Fibroblast of skin of right quadriceps (primary cell): ENCODE measurements at regions not wholly inside any gene's neighbourhood (a gene's known extent, or its start where the extent isn't known, plus 50 kb on each side); places are given as distances from the start of the nearest gene placed in this dataset.
A peak's percentile ranks its signal among the peaks of the same experiment; 100 is the strongest.

ENCODE experiments used
- DNase-seq: peaks from one replicate; pipeline ENCODE4 v3.0.0-alpha.2; 2013

DNA sequence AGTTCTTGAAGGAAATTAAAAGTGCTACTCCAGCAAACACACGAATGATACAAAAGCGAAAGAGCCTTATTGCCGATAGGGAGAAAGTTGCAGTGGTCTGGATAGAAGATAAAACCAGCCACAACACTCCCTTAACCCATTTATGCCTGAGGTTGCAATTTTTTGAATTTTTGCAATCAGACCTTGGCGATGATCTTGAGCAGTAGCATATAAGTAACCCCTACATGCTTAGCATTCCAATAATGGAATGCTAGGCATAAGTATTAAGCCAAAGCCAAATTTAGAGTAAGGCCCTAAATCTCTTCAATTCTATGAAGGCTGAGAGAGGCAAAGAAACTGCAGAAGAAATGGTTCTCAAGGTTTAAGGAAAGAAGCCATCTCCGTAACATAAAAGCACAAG, 153.5 kb downstream of the SLC28A3 start:
- DNase-seq: peak; percentile 57

DNA sequence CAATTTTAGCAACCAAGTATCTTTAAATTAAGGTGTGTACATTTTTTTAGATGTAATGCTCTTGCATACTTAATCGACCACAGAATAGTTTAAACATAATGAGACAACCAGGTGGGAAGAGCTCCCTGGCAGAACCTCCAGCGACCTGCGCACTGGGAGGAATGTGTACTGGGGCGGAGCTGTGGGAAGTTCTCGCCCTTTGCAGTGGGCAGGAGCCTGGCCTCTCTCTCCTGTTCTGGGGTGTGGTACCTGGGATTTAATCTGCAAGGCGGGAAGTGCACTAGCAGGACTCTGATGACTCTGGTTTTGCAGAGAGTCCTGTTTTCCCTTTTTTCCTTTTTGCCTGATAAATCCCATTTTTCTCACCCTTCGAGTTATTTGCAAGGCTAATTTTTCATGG, 150.7 kb downstream of the SLC28A3 start:
- DNase-seq: no peak

DNA sequence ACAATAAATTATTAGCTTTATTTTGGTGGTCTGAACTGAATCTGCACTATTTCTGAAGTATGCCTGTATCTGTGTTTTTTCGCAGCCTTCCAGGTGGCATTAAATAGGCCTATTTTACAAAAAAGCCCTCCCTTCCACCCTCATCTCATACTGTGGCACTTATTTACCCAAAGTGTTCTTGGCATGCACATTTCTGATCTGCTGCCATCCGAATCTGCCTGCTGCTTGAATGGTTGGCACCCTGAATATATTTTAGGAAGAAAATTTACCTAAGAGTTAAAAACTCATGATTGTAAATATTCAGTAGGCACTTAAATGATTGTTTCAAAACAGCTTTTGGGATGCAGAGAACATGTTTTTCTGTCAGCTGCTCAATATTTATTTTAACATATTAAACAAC, 150.1 kb downstream of the SLC28A3 start:
- no peak for DNase-seq

DNA sequence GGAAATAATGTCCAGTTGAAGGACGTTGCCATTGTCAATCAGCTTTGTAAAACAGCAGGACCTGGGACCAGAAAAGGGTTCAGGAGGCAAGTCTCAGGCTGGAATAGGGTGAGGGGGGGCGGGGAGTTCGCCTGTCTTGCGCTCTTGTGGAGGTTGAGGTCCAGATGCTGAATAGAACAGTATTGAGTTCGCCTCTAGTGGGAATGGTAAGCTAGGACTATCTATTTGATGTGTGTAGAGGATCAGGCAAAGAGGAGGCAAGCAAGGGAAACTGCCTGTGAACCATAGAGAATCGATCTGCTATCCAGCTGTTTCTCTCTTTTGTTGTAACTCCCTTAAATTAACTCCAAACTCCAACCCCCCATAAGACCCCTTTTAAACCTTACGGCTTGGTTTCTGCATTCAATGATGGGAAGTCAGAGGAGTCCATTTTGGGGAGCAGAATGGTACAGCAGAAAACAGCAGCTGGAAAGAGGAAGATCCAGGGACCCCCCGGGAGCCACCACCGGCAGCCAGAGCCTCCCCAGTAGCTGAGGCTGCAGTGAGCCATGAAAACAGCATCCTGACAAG, 133.7 kb downstream of the SLC28A3 start:
- DNase-seq: no peak

- DNase-seq: peak; percentile 18
Measured at GRCh38 chr9:84207491-84207951, 133.0 kb downstream of the SLC28A3 start.

DNA sequence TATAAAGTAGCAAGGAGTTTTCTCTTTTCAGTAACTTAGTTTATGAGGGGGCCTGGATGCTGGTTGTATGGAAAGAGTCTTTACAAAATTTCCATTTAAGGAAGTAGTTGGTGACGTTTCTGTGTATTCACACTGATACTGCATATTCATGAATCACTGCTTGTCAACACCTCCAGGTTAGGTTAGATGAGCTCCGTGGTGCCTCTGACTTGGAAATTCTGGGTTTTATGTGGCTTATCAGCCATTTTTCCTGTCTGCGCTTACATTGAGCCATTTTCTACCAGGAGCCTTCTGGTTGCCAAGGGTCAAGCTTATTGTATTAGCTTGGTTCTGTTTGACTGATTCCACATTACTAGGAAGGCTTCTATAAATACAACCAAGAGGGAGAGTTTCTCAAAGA, 128.3 kb downstream of the SLC28A3 start:
- DNase-seq: peak; percentile 22

GRCh38 chr9:84212982-84213381, 127.6 kb downstream of the SLC28A3 start:
- no peak for DNase-seq

DNA sequence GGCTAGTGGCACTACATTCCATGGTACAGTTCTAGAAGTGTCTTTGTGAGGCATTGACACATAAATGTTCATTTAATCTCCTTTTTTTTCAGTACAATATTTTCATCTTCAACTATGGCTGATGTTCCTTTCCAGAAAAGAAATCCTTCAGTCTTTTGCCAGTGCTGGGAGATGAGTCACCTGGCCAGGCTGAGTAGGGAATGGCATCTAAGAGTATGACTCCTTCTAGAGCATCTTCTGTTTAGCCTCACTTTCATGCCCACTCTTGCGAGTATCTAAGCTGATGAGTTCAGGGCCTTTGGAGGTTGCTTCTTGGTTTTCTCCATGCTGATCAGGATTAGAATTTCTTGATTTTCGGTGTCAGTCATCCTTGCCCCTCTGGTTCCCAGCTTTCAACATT, 124.4 kb downstream of the SLC28A3 start:
- DNase-seq: no peak

- no peak for DNase-seq
Measured at GRCh38 chr9:84218322-84218721, 122.2 kb downstream of the SLC28A3 start.

DNA sequence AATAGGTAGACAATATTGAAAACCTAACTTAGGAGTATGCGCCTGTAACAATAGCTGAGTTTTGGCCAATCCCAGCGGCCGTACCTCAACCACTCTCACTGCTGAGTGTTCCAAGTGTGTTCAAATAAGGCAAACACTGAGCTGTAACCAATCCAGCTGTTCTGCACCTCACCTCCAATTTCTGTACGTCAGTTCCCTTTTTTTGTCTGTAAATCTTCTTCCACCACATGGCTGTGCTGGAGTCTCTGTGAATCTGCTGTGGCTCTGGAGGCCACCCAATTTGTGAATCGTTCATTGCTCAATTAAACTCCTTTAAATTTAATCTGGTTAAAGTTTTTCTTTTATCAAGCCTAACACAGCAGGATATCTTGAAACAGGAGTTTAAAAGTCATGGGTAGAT, 116.3 kb downstream of the SLC28A3 start:
- DNase-seq: no peak
